ENCODE measurements at regions not wholly inside any gene's neighbourhood (a gene's known extent, or its start where the extent isn't known, plus 50 kb on each side); places are given as distances from the start of the nearest gene placed in this dataset.
"Not testable (repeated sequence)": the region's sequence is repeated elsewhere in the genome, so short reads cannot be mapped to it uniquely, and the experiment has no call there.

- no peak for DNase-seq (ENCODE audit: low read depth in 3 of 3, low spot score in 2 of 3)
Observed at GRCh38 chr4:162849937-162850336, 316.8 kb downstream of the NAF1 start.

GRCh38 chr4:162847945-162848549 is 318.6 kb downstream of the NAF1 start:
- DNase-seq (ENCODE audit: low read depth in 3 of 3, low spot score in 2 of 3) = no peak

GRCh38 chr4:162841753-162842152 is 324.9 kb downstream of the NAF1 start:
- DNase-seq (ENCODE audit: low read depth in 3 of 3, low spot score in 2 of 3) = no peak

- DNase-seq (ENCODE audit: low read depth in 3 of 3, low spot score in 2 of 3) = no peak
Observed at GRCh38 chr4:162839814-162840213, 326.9 kb downstream of the NAF1 start.

GRCh38 chr4:162838671-162839070 is 328.0 kb downstream of the NAF1 start:
- no peak for DNase-seq (ENCODE audit: low read depth in 3 of 3, low spot score in 2 of 3)

DNA sequence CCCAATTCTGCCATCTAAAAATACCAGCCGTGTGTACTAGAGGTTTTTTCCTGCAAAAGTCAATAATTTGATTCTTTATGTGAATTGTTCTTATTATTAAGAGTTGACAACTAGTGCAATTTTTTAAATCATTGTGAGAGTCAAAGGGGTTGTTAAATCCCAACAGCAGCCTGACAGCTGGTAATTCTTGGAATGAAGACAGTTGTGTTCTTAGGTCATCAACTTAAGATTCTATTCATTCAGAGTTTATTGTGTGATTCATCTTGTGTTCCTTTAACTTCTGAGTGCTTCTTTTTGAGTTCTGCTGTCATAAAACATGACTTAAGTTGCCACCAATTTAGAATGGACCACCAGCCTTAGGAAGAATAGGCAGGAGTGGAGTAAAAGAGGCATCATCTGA is 329.0 kb downstream of the NAF1 start:
- no peak for DNase-seq (ENCODE audit: low read depth in 3 of 3, low spot score in 2 of 3)

DNA sequence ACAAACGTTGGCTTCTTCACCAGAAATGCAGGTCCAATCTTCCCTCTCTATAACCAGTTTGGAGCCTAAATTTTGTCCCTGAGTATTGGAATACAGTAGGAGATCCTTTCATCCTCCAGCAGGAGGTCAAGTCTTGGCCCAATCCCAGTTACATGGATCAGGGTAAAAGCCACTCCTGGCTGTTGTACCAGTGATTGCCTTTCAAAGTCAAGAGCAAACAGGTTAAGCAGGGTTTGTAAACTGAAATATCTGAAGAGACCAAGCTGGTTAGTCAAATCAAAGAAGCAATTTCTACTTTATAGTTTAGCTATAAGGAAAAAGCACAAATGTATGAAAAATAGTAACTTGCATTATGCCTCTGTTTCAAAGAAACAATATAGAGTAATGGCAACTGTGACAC is 329.4 kb downstream of the NAF1 start:
- DNase-seq (ENCODE audit: low read depth in 3 of 3, low spot score in 2 of 3) = no peak

GRCh38 chr4:162836773-162837172 is 329.9 kb downstream of the NAF1 start:
- DNase-seq (ENCODE audit: low read depth in 3 of 3, low spot score in 2 of 3) = no peak

- not testable (repeated sequence) for DNase-seq (ENCODE audit: low read depth in 3 of 3, low spot score in 2 of 3)
Observed at GRCh38 chr4:162836258-162836657, 330.4 kb downstream of the NAF1 start.

- no peak for DNase-seq (ENCODE audit: low read depth in 3 of 3, low spot score in 2 of 3)
Observed at GRCh38 chr4:162830899-162831298, 335.8 kb downstream of the NAF1 start.

- not testable (repeated sequence) for DNase-seq (ENCODE audit: low read depth in 3 of 3, low spot score in 2 of 3)
Observed at GRCh38 chr4:162817374-162817773, 349.3 kb downstream of the NAF1 start.

- no peak for DNase-seq (ENCODE audit: low read depth in 3 of 3, low spot score in 2 of 3)
Observed at GRCh38 chr4:162804351-162804924, 362.3 kb downstream of the NAF1 start.

DNA sequence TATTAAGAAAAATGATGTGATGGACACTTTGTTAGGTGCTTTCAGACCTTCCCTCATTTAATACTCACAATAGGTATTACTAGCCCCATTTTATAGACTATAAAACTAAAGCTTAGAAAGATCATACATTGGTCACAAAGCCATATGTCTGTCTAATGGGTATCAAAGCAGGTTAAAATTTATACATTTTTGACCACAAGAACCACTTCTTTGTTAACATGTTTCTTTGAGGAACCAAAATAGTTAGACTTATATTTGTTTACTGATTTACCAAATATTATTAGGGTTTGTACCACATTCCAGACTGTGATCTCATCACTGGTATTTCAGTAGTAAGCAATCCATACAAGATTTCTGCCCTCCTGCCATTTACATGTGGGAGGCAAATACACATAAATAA is 363.3 kb downstream of the NAF1 start:
- no peak for DNase-seq (ENCODE audit: low read depth in 3 of 3, low spot score in 2 of 3)

GRCh38 chr4:162797108-162797507 is 369.6 kb downstream of the NAF1 start:
- no peak for DNase-seq (ENCODE audit: low read depth in 3 of 3, low spot score in 2 of 3)

DNA sequence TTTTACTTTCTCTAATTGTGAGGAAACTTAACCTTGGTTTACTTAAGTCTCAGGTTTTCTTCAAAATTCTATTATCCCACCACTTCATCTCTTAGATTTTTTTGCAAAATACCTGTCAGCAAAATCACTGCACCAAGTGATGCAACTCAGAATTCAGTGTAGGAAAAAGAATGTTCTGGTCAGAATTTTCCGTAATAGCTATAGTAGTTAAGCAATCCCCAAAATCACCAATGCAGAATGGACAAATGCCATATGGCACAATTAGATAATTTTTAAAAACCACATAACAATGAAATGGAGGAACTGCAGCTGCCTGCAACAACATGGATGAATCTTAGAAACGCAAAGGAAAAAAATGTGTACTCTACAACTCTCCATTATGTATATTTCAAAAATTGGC is 373.1 kb downstream of the NAF1 start:
- no peak for DNase-seq (ENCODE audit: low read depth in 3 of 3, low spot score in 2 of 3)

DNA sequence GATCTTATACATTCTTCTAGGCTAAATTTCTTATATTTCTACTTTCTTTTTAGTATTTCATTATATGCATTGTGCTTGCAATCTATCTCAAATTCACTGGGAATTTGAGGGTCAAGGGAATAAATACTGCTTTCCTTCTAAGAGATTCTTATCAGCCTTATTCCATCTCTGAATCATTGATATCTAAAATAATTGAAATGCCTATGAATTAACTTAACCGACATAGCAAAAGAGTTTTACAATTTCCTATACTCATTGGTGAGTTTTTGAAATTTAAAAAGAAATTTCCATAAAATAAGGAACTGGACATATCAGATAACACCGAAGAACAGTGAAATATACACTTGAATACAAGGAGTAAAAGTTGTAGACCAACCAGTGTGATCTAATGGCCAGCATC is 373.7 kb downstream of the NAF1 start:
- no peak for DNase-seq (ENCODE audit: low read depth in 3 of 3, low spot score in 2 of 3)

DNA sequence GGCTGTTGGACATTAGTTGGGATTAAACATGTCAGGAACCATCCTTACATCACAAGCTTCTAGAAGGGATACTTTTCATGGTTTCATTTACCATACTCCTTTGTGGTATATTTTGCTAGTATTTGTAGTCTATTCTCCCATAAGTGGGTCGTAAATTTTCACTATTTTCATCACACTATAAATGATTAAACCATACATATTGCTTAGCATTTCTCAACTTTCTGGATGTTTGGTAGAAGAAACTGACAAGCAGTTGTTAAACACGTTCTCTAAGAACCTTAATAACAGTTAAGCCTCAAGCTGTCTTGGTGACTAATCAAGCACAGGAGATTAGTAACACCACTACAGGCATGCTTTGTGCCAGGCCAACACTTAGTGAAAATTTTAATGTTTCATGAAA is 375.5 kb downstream of the NAF1 start:
- no peak for DNase-seq (ENCODE audit: low read depth in 3 of 3, low spot score in 2 of 3)

DNA sequence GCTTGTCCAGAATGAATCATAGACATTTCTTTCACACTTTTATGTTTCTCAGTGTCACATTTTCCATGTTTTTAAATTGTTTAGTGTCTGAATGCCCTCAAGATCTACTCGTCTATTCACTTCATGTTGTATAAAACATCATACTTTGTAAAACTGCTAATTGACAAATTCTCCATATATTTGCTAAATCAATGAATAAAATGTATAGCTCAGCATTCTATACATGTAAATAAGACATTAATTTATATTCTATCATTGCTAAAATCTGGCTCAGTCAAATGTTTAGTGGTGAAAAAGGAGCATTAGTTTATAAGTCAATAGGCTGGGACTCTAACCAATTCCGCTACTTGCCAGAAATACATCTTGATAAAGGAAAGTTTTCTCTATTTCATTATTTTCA is 379.6 kb downstream of the NAF1 start:
- no peak for DNase-seq (ENCODE audit: low read depth in 3 of 3, low spot score in 2 of 3)

GRCh38 chr4:162782778-162783525 is 383.7 kb downstream of the NAF1 start:
- DNase-seq (ENCODE audit: low read depth in 3 of 3, low spot score in 2 of 3) = no peak

GRCh38 chr4:162782096-162782777 is 384.5 kb downstream of the NAF1 start:
- DNase-seq (ENCODE audit: low read depth in 3 of 3, low spot score in 2 of 3) = no peak

- no peak for DNase-seq (ENCODE audit: low read depth in 3 of 3, low spot score in 2 of 3)
Observed at GRCh38 chr4:162770761-162771490, 395.8 kb downstream of the NAF1 start.
